NCI-H2196 treated with DMSO at 0.1 percent for 48 hours (cell line): ENCODE measurements at regions not wholly inside any gene's neighbourhood (a gene's known extent, or its start where the extent isn't known, plus 50 kb on each side); places are given as distances from the start of the nearest gene placed in this dataset.
"Not testable (repeated sequence)": the region's sequence is repeated elsewhere in the genome, so short reads cannot be mapped to it uniquely, and the experiment has no call there.

Experiments
- DNase-seq: peaks from one replicate; lab custom pipeline; 2025; ENCODE audit not compliant: unreplicated experiment; lab: John Stamatoyannopoulos, UW

DNA sequence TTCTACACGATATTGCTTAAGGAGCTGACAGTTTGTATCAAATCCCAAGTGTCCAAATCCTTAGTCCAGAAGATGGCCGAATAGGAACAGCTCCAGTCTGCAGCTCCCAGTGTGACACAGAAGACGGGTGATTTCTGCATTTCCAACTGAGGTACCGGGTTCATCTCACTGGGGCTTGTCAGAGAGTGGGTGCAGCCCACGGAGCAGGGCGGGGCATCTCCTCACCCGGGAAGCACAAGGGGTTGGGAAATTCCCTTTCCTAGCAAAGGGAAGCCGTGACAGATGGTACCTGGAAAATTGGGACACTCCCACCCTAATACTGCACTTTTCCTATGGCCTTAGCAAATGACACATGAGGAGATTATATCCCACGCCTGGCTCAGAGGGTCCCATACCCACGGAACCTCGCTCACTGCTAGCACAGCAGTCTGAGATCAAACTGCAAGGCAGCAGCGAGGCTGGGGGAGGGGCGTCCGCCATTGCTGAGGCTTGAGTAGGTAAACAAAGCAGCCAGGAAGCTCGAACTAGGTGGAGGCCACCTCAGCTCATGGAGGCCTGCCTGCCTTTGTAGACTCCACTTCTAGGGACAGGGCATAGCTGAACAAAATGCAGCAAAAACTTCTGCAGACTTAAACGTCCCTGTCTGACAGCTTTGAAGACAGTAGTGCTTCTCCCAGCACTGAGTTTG lies 162.3 kb upstream of the MAP2 start:
- DNase-seq = not testable (repeated sequence)

DNA sequence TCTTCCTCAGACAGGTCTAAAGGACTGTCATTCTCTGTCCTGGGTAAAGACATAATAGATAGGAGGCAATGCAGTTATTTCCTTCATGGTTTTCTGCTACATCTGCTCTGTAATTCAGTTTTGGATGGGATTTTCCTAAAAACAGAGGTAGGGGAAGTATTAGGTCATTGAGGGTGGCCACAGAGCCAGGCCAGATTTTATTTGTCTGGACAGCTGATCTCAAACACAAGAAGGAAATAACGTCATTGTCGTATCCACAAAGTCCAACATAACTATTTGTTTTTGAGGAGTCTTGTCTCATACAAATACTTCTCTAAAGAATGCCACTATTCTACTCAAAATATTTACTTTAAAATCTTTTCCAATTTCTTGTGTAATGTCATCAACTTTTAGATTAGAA lies 154.8 kb upstream of the MAP2 start:
- no peak for DNase-seq

DNA sequence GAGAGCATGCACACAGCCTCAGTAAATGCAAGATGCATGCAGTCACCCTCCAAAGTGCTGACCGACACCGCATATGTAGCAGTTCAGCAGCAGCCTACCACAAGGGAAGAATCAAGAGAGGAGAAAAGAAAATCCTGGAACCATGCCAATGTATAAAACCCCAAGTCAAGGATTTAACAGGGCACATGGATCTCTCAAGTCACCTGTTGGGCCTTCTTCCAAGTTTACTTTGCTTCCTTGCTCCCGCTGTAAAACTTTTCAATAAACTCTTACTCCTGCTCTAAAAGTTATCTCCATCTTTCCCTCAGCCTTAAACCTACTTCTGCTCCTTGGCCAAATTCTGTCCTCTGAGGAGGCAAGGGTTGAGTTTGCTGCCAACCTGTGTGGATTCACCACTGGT lies 147.8 kb upstream of the MAP2 start:
- DNase-seq = no peak

DNA sequence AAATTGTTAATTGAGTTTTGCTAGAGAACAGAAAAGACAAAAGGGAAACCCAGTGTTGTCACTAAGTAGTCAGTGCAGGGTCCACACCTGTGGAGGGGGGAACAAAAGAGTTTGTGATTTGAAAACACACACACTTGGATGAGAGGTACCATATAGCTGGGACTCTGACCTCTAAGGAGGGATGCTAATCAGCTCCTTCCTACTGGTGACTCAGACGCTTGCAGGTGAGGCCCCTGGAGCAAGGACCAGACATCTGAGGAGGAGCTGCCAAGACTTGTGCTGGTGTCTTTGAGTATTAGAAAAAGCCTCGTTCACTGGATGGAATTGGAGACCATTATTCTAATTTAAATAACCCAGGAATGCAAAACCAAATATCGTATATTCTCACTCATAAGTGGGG lies 146.4 kb upstream of the MAP2 start:
- DNase-seq = no peak

DNA sequence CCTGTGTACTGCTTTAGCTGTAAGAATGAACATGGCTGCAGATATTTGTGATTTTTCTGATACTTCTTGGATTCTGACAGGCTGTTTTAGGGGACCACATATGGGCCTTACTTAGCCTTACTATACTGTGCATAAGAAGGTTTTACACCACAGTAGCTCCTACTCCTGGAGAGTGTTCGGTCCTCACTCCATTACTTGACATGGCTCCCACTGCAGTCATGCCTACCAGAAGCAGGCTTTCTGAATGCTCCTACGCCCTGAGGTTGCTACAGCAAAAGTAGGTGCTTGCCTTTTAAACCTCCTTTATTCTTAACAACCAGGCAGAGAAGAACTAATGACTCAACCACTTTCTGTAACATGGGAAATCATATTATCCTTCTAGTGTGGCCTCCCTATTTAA lies 125.2 kb upstream of the MAP2 start:
- DNase-seq = no peak

DNA sequence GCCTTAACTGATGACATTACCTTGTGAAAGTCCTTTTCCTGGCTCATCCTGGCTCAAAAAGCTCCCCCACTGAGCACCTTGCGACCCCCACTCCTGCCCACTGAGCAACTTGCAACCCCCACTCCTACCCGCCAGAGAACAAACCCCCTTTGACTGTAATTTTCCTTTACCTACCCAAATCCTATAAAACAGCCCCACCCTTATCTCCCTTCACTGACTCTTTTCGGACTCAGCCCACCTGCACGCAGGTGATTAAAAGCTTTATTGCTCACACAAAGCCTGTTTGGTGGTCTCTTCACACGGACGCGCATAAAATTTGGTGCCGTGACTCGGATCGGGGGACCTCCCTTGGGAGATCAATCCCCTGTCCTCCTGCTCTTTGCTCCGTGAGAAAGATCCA lies 124.4 kb upstream of the MAP2 start:
- DNase-seq = not testable (repeated sequence)

DNA sequence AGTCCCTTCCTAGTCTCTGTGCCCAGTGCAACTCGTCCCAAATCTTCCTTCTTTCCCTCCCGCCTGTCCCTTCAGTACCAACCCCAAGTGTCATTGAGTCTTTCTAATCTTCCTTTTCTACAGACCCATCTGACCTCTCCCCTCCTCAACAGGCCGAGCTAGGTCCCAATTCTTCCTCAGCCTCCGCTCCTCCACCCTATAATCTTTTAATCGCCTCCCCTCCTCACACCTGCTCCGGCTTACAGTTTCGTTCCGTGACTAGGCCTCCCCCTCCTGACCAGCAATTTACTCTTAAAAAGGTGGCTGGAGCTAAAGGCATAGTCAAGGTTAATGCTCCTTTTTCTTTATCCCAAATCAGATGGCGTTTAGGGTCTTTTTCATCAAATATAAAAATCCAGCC lies 123.1 kb upstream of the MAP2 start:
- DNase-seq = not testable (repeated sequence)

DNA sequence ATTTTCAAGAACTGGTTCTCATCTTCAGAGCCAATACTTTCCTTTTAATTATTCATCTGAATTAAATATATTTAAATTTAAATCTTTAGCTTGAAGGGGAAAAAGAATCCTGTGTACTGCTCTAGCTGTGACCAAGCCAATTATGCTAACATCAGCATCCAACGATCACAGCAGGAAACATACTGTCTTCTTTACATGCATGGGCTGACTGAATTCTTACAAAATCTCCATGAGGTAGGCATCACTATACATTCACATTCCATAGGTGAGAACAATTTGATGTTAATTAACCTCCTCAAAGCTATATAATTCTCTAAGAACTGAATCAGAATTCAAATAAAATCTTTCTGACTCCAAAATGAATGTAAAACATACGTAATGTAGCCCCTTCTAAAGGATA lies 118.8 kb upstream of the MAP2 start:
- DNase-seq = no peak

DNA sequence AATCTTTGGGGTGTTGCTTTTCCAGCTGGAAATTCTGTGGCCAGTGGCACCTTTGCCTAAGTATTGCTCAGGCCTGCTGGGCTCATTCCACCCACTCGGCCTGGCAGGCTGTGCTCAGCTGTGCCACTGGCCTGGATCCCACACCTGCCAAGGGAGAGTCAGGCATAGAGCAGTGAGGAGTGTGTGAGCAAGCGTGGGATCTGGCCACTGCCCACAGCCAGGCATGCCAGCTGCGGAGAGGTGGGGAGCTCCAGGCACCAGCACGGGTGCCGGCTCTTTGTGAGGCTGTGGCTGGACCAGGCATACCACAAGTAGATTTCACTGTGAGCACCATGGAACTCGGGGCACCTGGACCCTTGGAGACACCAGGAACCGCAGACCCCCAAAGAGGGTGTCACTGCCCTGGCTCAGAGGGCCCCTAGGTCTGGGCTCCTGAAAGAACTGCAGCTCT lies 118.1 kb upstream of the MAP2 start:
- no peak for DNase-seq

DNA sequence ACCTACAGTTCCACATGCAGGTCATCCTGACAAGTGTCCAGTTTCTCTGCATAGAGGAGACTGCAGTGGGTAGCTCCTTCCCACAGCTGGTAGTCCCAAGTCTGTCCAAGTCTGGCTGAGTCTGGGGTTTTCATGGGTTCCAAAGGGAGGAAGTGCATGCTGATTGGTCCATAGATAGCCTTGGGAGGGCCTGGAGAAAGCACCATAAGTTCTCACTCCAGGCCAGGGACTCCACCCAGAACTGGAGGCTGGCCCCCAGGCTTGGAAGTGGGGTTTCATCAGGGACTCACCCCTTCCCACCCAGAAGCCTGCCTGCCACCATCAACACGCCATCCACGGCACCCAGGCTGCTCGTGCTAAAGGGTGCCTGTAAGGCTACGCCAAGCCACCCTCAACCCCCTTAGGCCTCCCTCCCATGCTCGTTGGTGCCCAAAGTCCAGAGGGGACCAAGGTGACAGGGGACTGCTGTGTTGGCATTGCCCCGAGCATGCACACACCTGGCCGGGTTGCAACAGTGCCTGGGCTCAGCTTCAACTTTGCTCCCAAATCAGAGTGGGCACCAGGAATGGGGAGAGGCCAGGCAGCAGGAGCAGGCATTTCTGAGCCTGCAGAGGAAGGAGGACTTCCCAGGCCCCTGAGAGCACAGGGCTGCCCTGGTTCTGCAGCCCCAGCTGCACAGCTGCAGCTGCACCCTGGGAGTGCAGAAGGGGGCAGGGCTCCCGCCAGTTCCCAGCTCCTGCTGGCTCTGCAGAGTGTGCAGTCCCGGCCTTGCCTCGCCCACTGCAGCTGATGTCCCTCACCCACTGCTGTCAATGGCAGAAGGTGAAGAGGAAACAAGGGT lies 116.5 kb upstream of the MAP2 start:
- no peak for DNase-seq

DNA sequence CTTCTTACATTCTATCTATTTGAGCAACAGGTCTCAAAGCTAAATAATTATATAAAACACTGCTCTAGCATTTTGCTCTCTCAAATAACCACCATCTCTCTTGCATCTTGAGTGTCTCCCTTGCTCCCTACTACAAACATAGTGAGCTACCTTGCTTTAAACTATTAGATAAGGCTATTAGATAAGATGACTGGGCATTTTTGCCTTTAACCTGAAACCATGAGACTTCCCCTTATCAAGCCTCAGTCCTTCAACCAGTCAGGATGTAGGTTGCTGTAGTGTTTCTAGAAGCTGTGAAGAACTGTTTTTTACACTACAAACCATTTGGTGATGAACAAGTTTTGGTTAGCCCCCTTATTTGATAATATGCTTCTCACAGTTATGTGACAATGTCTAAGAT lies 115.4 kb upstream of the MAP2 start:
- no peak for DNase-seq

DNA sequence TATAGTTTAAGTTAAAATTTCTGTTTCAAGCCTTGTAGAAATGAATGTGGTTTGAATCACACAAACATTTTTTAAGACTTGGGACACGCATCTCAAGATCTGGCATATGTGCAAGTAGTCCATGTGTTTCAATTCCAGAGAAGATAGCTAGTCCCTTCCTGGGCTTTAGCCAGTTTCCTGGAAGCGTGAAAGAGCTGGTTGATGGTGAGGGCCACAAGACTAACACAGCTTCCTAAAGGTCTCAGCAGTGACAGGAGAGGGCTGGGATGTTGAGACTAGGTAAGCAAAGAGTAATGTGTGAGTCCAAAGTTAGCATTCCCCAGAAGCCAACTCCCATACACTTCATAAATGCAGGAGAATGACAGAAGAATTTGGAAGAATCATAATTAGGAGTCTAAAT lies 111.9 kb upstream of the MAP2 start:
- no peak for DNase-seq

DNA sequence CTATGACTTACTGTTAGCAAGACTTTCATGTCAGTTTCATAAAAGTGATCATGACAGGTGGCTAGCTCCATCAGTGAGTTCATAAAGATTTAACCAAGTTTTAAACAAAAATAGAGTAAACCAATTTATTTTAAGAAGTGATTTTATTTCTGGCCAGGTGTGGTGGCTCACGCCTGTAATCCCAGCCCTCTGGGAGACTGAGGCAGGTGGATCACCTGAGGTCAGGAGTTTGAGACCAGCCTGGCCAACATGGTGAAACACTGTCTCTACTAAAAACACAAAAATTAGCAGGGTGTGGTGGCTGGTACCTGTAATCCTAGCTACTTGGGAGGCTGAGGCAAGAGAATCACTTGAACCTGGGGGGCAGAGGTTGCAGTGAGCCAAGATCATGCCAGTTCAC lies 111.4 kb upstream of the MAP2 start:
- DNase-seq = not testable (repeated sequence)

DNA sequence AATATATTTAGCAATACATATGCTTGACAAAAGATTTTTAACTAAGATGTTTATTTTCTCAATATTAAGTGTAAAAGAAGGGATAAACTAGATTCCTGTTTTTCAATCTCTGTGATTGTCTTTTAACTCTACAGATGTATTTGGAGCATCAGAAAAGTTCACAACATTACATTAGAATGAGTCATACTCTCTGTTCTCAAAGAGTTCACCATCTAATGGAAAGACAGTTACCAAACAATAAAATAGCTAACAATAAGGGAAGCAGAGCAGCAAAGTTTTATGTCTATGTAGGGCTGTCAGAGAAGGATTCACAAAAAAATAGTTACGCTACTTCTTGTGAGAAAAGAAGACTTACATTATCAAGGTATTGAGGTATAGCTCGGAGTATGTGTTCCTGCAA lies 109.2 kb upstream of the MAP2 start:
- no peak for DNase-seq

DNA sequence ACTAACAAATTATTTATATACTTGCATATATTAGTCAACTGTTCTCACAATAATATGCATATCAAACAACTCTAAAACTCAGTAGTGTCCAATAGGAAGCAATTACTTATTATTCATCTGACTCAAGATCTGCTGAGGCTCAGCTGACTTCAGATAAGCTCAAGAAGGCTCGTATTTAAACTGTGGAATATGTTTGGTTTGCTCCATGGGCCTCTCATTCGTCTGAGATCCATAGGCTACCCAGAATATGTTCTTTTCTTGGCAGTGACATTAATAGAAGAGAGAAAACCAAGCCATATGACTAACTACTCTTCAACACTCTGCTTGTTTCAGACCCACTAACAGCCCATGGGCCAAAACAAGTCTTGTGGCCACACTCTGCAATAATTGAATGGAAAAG lies 107.7 kb upstream of the MAP2 start:
- no peak for DNase-seq

DNA sequence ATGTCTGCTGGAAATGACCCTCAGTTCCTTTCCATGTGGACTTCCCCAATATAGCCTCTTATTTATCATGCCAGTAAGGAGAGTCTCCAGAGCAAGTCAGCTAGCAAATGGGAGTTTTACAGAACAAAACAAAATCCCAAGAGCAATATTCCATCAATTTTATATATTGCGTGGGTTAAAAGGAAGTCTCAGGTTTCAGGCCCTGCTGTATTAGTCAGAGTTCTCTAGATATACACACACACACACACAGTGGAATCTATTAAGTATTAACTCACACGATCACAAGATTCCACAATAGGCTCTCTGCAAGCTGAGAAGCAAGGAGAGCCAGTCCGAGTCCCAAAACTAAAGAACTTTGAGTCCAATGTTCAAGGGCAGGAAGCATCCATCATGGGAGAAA lies 102.8 kb upstream of the MAP2 start:
- DNase-seq = no peak

DNA sequence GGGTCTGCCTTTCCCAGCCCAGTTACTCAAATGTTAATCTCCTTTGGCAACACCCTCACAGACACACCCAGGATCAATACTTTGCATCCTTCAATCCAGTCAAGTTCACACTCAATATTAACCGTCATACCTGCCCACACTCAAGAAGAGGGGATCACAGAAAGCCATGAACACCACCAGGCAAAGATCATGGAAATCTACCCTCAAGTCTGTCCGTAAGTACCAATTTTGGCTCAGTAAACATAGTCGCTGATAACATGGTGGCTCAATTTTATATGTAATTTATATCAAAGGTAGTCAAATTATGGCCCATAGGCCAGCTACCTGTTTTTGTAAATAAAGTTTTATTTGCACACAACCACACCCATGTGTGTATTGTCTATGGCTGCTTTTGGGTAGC lies 102.3 kb upstream of the MAP2 start:
- no peak for DNase-seq

DNA sequence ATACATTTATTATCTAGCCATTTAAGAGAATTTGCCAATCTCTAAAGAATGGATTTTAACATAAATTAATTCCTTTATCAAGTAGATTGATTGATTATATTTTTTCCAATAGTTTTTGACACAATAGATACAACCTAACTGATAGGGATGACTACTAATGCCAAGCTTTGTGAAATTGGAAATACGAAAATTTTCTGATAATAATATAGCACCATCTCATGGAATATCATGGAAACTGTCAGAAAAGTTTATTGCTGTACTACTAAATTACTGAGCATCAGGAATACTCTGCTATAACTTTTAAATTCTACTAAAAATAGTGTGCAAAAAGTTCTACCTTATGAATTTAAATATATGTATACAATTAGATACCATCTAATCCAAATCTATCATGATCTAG lies 101.8 kb upstream of the MAP2 start:
- DNase-seq = no peak

DNA sequence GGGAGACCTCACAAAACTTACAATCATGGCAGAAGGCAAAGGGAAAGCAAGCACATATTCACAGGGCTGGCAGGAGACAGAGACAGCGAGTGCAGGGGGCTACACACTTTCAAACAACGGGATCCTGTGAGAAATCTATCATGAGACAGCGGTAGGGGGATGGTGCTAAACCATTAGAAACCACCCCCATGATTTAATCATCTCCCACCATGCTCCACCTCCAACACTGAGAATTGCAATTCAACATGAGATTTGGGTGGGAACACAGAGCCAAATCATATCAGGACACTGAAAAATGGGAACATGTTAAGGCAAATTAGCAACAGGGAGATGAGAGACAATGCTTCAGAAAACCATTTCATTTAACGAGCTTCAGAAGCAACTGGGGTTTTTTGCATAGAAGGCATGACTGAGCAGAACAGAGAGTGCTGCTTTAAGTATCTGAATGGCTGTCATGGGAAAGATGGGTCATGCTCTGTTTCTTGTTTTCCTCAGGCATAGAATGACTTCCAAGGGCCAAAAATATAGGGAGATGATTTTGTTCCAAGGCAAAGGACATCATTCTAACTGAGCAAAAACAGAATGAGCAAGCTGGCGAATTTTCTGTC lies 100.8 kb upstream of the MAP2 start:
- DNase-seq = no peak

DNA sequence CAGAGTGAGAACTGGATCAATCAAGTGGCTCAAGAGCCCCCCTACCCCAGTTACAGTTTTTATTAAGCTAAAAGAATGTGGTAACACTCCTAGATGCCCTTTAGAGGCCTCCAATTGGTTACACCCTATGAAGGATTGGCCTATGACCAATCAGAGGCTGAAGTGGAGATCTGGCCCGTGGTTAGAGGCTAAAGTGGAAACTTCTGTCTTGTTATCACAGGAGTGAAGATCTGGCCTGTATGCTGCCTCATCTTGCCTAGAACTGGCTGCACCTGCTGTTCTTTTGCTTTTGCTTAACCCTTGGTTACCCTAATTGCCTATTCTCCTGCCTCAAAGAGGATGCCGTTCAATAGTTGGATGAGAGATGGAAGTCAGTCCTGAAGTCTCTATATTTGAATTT lies 100.1 kb upstream of the MAP2 start:
- no peak for DNase-seq

DNA sequence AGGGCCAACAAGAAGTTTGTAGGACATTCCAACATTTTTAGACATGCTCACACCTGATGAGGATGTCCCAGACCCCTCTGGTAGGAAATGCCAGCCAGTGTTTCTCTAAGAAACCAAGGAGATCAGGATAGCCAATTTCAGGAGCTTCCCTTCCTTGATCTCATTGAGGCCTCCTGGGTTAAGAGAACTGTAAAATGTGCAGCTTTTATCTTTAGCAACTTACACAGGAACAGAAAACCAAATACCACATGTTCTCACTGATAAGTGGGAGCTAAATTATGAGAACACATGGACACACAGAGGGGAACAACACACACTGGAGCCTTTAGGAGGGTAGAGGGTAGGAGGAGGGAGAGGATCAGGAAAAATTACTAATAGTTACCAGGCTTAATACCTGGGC lies 99.6 kb upstream of the MAP2 start:
- no peak for DNase-seq

DNA sequence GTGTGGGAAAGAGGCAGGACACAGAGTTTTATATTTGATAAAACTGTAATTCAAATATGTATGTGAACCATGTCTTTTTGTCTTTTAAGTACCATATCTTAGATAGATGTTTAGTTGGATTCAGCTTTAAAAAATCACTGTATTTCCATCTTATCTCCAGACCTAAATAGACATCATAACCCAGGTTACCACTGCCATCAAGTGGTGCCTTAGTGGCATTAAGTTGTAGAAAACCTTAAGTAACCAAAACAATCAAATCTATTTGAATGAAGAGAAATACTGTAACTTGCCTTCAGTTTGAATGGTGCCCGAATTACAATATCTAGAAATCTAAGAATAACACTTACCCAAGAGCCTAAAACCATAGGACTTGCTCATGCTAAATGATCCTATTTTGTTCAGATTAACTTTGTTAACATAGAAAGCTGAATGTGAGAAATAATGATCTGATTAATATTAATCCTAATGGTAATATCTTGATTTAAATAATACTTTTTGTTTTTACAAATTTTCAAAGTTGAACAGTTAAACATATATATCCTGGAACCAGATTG lies 92.5 kb upstream of the MAP2 start:
- DNase-seq = no peak
